Glutamatergic neuron (in vitro differentiated cells): ENCODE measurements at regions not wholly inside any gene's neighbourhood (a gene's known extent, or its start where the extent isn't known, plus 50 kb on each side); places are given as distances from the start of the nearest gene placed in this dataset.

ENCODE experiments used
- DNase-seq: peaks from one replicate; pipeline ENCODE4 v3.0.0; 2022
- H3K27ac Mint-ChIP-seq: one replicate; pipeline ENCODE4 v1.8.0; 2020; ENCODE audit warnings: mild to moderate bottlenecking, mixed read lengths, inconsistent platforms; ENCODE audit not compliant: unreplicated experiment
- H3K27me3 Mint-ChIP-seq: one replicate; pipeline ENCODE4 v1.8.0; 2020; ENCODE audit warnings: mild to moderate bottlenecking, moderate library complexity, mixed read lengths, inconsistent platforms; ENCODE audit not compliant: unreplicated experiment
- H3K36me3 Mint-ChIP-seq: one replicate; pipeline ENCODE4 v1.8.0; 2020; ENCODE audit warnings: mild to moderate bottlenecking, mixed read lengths, inconsistent platforms; ENCODE audit not compliant: unreplicated experiment
- H3K4me1 Mint-ChIP-seq: one replicate; pipeline ENCODE4 v1.8.0; 2020; ENCODE audit warnings: mild to moderate bottlenecking, low read depth, mixed read lengths, inconsistent platforms; ENCODE audit not compliant: unreplicated experiment
- H3K4me3 Mint-ChIP-seq: one replicate; pipeline ENCODE4 v1.8.0; 2020; ENCODE audit warnings: mild to moderate bottlenecking, mixed read lengths, inconsistent platforms; ENCODE audit not compliant: unreplicated experiment
- H3K9me3 Mint-ChIP-seq: one replicate; pipeline ENCODE4 v1.8.0; 2020; ENCODE audit warnings: mild to moderate bottlenecking, moderate library complexity, mixed read lengths, inconsistent platforms; ENCODE audit not compliant: unreplicated experiment
- TF ChIP-seq, protein P1 (sequence below): fragments of 200-600 bp; sonication (generic); IDR thresholded peaks from one replicate; pipeline ENCODE4 v1.5.0; 2021; ENCODE audit not compliant: partially characterized antibody, unreplicated experiment

DNA sequence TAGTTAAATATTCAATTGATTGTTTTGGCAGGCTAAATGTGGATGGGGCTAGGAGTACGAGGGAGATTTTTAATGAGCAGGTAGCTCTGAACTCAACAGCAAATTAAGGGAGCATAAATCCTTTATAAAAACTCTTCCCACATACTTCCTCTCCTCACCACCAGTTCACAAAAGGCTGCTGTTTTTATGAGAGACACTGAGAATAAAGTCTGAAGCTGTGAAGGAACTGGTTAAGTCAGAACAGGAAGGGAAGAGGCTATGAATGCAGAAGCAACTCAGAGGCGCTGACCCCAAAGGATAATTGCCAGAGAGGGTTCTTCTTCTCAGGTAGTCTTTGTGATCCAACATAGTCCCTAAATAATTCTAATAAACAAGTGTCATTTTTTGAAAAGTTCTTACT lies 406.1 kb downstream of the GPM6A start:
- Mint-ChIP-seq H3K36me3 (no peaks in the 10 kb centered on the region), H3K4me1 (no peaks in the 10 kb centered on the region), H3K27ac (no peak overlapping the region), H3K9me3 (no peaks in the 10 kb centered on the region), H3K4me3 (no peak overlapping the region), H3K27me3 (no peaks in the 10 kb centered on the region)
- no peak for DNase-seq
- TF ChIP-seq, protein P1, sequence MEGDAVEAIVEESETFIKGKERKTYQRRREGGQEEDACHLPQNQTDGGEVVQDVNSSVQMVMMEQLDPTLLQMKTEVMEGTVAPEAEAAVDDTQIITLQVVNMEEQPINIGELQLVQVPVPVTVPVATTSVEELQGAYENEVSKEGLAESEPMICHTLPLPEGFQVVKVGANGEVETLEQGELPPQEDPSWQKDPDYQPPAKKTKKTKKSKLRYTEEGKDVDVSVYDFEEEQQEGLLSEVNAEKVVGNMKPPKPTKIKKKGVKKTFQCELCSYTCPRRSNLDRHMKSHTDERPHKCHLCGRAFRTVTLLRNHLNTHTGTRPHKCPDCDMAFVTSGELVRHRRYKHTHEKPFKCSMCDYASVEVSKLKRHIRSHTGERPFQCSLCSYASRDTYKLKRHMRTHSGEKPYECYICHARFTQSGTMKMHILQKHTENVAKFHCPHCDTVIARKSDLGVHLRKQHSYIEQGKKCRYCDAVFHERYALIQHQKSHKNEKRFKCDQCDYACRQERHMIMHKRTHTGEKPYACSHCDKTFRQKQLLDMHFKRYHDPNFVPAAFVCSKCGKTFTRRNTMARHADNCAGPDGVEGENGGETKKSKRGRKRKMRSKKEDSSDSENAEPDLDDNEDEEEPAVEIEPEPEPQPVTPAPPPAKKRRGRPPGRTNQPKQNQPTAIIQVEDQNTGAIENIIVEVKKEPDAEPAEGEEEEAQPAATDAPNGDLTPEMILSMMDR: no peak

DNA sequence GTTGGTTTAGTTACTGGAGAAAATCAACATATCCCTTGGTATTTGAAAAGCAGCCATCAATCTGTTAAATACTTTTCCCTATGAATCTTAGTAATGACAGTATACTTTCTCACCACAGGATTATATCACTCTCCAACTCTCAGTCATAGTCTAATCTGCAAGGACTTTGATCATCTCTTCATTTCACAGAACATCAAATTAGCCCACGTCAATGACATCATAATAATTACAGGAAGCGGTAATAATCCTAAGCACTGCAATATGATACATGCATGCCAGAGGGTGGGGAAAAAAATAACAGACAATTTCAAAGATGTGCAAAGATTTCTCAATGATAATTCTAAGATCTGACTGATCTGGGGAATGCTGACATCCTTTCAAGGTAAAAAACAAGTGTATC lies 404.1 kb downstream of the GPM6A start:
- H3K36me3 Mint-ChIP-seq: peaks cover 4% of the 10 kb centered on the region
- no peaks in the 10 kb centered on the region for H3K4me1 Mint-ChIP-seq
- no peak for DNase-seq
- no peaks in the 10 kb centered on the region for H3K27me3 Mint-ChIP-seq
- TF ChIP-seq, protein P1: no peak
- H3K27ac Mint-ChIP-seq: no peak overlapping the region
- peaks cover 2% of the 10 kb centered on the region for H3K9me3 Mint-ChIP-seq
- H3K4me3 Mint-ChIP-seq: no peak overlapping the region

DNA sequence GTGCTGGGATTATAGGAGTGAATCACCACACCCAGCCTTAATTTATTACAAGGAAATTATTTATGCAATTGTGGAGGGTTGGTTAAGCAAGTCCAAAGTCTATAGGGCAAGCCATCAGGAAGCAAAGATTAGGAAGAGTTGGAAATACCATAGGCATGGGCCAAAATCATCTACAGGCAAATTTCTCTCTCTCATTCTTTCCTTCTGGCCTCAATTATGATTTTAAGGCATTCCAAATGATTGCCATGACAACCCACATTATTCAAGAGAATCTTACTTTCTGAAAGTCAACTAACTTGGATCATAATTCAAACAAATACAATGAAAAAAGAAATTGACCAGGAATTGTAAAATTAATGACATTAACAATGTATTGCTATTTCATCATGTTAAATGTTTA lies 400.8 kb downstream of the GPM6A start:
- DNase-seq: no peak
- H3K27me3 Mint-ChIP-seq: peaks cover 1% of the 10 kb centered on the region
- H3K9me3 Mint-ChIP-seq: peaks cover 6% of the 10 kb centered on the region
- no peak overlapping the region for H3K4me3 Mint-ChIP-seq
- no peaks in the 10 kb centered on the region for H3K4me1 Mint-ChIP-seq
- no peak overlapping the region for H3K27ac Mint-ChIP-seq
- TF ChIP-seq, protein P1: no peak
- H3K36me3 Mint-ChIP-seq: peaks cover 18% of the 10 kb centered on the region

DNA sequence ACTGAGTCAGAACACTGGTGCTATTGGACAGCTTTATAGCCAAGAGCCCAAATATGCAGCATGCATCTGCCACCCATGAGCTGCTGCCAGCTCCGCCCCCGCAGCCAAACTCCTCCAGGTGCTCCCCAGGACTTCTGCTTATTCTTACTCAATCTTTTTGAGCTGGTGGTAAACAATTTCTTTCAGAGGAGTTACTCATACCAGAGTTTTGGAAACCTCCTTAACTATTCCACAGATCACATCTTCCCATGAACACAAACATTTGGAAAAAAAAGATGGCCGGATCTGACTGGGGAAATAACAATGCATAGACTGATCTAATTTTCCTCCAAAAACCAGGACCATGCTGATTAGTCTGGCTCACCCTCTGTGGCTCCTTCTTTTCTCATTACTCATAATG lies 399.9 kb downstream of the GPM6A start:
- H3K9me3 Mint-ChIP-seq: peaks cover 6% of the 10 kb centered on the region
- no peak overlapping the region for H3K4me3 Mint-ChIP-seq
- no peak for DNase-seq
- no peaks in the 10 kb centered on the region for H3K4me1 Mint-ChIP-seq
- TF ChIP-seq, protein P1: no peak
- no peak overlapping the region for H3K27ac Mint-ChIP-seq
- peaks cover 18% of the 10 kb centered on the region for H3K36me3 Mint-ChIP-seq
- peaks cover 1% of the 10 kb centered on the region for H3K27me3 Mint-ChIP-seq

DNA sequence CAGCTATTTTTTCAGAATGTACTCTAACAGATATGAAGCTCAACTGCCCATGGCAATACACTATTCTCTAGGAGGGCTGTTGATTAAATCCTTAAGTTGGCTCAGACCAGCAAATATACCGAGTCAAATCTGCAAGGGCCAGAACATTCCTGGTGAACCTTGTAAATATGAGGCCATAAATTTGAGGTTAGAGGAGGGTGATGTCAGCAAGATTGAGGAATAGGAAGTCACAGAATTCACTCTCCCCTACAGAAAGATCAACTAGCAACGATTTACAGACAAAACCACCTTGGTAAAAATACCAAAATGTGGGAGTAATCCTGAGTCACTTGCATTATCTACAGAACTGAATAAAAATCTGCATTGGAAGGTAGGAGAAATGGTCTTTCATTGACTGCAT lies 399.3 kb downstream of the GPM6A start:
- Mint-ChIP-seq H3K4me3 (no peak overlapping the region), H3K36me3 (peaks cover 18% of the 10 kb centered on the region), H3K27ac (no peak overlapping the region), H3K4me1 (no peaks in the 10 kb centered on the region), H3K9me3 (peaks cover 6% of the 10 kb centered on the region), H3K27me3 (peaks cover 1% of the 10 kb centered on the region)
- TF ChIP-seq, protein P1: no peak
- DNase-seq: no peak
